HG03095 (cell line): ENCODE measurements at regions not wholly inside any gene's neighbourhood (a gene's known extent, or its start where the extent isn't known, plus 50 kb on each side); places are given as distances from the start of the nearest gene placed in this dataset.
"Not testable (repeated sequence)": the region's sequence is repeated elsewhere in the genome, so short reads cannot be mapped to it uniquely, and the experiment has no call there.

Source experiments
- ATAC-seq: cut with Tn5 transposase; IDR thresholded peaks from one replicate; pipeline ENCODE4 v1.9.1; 2021; ENCODE audit warnings: moderate library complexity; ENCODE audit not compliant: unreplicated experiment

DNA sequence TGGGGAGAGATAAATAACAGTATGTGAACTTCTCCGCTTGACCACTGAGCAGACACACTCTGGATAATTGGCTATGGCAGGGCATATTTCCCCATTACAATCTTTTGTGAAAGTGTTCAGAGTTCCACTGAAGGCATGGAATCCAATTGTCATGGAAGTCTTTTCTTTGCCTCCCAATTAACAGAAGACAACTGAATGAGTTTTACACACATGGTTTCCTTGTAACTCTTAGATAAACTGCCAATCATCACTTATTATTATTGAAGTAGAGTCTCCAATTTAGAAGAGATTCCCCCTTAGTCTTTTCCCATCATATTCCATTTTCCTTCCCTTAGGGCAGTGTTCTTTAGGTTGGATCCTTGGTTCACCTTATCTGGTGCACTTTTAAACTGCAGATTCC lies 308.3 kb downstream of the NR2F2 start:
- ATAC-seq, result no peak

- ATAC-seq, result no peak
Measured at GRCh38 chr15:96645796-96646195, 315.3 kb downstream of the NR2F2 start.

GRCh38 chr15:96648866-96649265 lies 318.4 kb downstream of the NR2F2 start:
- ATAC-seq, result no peak

DNA sequence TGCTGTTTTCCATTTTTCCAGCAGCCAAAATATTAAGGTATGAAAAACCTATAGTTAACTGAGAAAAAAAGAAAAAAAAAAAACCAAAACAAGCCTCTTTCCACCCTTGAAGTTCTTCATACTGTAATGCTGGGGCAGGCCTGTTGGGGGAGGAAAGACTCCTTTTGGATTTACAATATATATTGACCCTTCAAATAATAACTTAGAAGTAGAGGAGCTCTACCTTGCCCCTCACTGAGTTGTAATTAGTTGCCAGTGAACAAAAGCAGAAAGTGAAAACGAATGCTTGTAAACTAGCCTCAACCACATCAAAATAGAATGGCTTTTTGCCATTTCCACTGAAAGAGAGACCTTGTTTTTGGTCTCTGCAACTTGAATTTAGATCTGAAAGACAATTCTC lies 326.6 kb downstream of the NR2F2 start:
- no peak for ATAC-seq

GRCh38 chr15:96666979-96667378 lies 336.5 kb downstream of the NR2F2 start:
- not testable (repeated sequence) for ATAC-seq

DNA sequence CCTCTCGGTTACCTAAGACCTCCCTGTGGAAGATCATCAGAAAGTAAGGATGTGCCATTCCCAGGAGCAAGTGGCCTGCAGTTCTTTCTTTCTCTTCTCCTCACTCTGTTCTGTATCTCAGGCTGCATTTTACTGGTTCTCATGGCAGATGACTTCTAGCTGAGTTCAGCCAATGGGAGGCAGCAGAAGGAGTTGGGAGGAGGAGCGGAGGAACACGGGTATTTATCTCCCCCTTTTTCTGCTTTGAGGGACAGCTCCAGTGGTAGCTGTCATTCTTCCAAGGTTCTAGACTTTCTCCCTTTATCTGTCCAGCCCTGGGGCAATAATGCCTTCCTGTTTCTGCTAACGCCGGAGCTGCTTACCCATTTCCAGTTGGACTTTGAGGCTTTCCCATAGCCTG lies 339.9 kb downstream of the NR2F2 start:
- no peak for ATAC-seq

- ATAC-seq, result no peak
Measured at GRCh38 chr15:96672629-96673028, 342.1 kb downstream of the NR2F2 start.

DNA sequence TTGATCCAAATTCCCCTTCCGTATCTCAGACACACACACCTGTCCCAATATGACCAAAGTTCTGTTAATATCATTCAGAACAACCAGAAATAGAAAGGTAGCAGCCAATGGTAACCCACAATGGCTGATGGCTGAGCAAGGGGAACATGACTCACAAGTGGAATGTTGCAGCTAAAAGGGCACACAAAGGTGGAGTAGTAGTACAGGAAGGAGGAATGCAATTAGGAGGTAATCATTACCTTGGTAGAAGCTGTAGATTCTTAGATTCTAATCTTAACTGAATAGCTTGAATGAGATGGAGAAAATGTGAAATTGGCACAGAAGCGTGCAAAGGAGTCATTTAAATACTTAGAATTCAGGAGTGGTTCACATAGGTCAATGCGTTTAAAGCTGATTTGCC lies 347.9 kb downstream of the NR2F2 start:
- no peak for ATAC-seq

DNA sequence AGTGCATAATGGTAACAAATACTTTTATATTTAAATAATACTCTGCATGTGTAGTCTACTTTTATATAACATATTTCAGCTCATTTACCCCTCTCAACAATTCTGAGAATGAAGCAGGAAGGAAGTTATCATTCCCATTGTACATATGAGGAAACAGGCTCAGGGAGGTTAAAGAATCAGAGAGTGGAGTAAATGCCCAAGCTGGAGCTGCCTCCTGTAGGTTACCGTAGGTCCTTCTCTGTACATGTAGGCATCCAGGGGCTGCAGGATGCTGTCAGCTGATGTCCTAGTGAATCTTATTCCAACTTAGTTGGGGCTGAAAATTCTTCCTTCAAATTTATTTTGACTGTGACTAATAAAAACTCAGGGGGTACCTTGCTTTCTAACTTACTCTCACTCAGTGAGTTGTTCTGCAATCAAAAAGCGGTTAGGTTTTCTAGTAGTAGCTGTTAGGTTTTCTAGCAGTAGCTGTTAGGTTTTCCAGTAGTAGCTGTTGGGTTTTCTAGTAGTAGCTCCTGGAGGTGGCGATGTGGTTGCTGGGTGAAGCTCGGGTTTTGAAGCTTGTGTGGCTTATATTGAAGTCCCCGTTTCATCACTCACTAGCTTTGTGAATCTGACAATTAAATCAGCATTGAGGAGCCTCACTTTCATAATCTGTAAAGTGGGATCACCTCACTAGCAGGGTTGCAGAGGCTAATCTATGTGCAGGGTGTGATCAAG lies 357.0 kb downstream of the NR2F2 start:
- ATAC-seq, result no peak

GRCh38 chr15:96690733-96691132 lies 360.2 kb downstream of the NR2F2 start:
- ATAC-seq, result no peak

GRCh38 chr15:96692826-96693225 lies 362.3 kb downstream of the NR2F2 start:
- ATAC-seq, result no peak

DNA sequence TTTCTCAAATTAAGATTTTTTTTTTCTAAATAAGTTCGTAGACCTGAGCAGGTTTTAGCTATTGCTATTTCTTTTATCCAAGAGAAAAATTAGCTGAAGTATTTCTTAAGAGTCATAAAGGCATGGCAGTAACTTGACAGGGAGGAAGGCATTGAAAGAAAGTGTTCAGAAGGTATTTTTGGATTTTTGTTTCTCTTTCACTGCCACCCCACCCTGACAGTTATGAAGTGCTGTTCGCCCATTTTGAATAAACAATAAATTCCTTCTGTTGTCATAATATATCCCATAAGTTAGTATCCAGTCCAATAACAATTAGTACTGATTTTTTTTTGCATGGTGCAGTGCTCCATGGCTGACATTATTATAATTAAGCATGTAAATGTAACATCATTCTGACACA lies 363.0 kb downstream of the NR2F2 start:
- no peak for ATAC-seq

GRCh38 chr15:96693990-96694517 lies 363.6 kb downstream of the NR2F2 start:
- ATAC-seq, result no peak

- ATAC-seq, result no peak
Measured at GRCh38 chr15:96695426-96695825, 364.9 kb downstream of the NR2F2 start.

GRCh38 chr15:96699871-96700401 lies 369.4 kb downstream of the NR2F2 start:
- no peak for ATAC-seq

DNA sequence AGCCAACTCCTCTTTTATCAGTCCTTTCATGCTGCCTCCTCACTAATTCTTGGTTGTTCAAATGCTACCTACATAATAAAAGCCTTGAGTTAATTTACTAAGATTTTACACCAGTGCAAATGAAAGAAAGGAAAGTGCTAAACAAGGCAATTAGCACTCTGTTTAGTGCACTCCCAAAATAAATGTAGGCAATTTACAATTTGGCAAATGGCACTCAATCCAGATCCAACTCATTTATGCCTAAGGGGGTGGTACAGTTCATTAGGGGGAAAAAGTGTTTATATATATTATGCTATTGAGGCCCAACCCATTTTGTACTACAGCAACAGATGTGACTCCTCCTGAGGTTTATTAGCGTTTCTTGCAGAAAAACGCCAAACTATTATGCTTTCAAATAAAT lies 370.1 kb downstream of the NR2F2 start:
- ATAC-seq, result no peak

DNA sequence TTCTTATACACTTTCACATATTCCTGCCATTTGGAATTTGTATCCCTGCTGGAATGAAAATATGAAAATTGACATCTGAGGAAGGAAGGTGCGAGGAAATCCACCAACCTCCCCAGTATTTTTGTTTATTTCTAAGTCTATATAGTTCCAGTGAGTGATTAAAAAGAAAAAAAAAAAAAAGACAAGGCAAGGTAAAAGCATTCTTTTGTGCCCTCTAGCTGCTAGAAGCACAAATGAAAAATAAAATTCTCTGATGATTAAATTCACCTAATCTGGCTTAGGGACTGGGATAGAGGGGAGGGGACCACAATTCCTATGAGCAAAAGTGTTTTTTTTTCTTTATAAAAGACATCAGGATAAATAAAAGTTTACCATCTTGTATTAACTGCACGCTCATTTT lies 370.9 kb downstream of the NR2F2 start:
- ATAC-seq, result no peak

DNA sequence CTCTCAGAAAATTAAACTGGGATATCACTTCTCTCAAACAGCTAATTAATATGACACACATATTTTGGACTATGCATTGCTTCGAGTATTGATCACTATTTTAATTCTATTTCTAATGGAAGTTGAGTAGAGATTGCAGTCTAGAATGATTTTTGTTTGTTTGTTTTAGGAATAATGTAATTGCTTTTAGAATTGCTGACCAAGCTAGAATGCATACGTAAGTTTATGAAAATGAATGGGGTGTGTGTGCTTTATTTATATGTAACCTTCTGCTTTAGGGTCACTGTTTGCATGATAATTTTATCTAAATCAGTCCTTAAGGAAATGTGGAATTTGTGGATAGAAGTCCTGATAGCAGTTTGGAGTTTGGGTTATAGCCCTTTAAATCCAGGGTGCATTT lies 371.4 kb downstream of the NR2F2 start:
- ATAC-seq, result no peak

GRCh38 chr15:96702589-96702988 lies 372.1 kb downstream of the NR2F2 start:
- ATAC-seq, result no peak

DNA sequence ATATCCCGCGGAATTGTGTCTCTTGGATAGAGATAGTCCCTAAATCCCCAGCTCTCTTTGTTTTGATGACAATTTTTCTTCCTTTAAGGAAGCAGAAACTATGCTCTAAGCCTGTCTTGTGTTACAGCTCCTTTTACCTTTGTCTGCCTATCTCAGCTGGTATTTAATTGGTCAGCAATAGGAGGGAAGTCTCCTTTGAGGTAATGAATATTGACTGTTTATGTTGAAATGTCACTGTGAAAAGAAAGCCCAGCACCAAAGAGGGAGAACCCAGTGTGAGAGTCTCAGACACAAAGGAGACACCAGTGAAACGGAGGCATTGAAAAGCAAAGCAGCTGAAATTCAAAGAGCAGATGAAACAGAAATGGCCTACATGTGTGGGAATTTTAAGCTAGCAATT lies 372.6 kb downstream of the NR2F2 start:
- ATAC-seq, result no peak

- ATAC-seq, result no peak
Measured at GRCh38 chr15:96703794-96704550, 373.5 kb downstream of the NR2F2 start.

GRCh38 chr15:96716075-96716474 lies 385.6 kb downstream of the NR2F2 start:
- no peak for ATAC-seq
